SU-DHL-6 (cell line): ENCODE measurements at regions not wholly inside any gene's neighbourhood (a gene's known extent, or its start where the extent isn't known, plus 50 kb on each side); places are given as distances from the start of the nearest gene placed in this dataset.

Experiments
- EZH2phosphoT487 ChIP-seq: fragments of 200-600 bp; sonication (generic), shearing (Covaris generic); conservative IDR thresholded peaks from 2 replicates; pipeline ENCODE4 v1.6.1; 2018; ENCODE audit warnings: mild to moderate bottlenecking, antibody characterized with exemption, low read length, moderate library complexity, mixed read lengths
- TF ChIP-seq, protein P1 (sequence below): fragments of 200-600 bp; sonication (generic); IDR thresholded peaks from one replicate; pipeline ENCODE4 v1.5.1; 2017; ENCODE audit warnings: antibody characterized with exemption, mild to moderate bottlenecking, low read length, moderate library complexity; ENCODE audit not compliant: insufficient read depth, poor library complexity, severe bottlenecking

DNA sequence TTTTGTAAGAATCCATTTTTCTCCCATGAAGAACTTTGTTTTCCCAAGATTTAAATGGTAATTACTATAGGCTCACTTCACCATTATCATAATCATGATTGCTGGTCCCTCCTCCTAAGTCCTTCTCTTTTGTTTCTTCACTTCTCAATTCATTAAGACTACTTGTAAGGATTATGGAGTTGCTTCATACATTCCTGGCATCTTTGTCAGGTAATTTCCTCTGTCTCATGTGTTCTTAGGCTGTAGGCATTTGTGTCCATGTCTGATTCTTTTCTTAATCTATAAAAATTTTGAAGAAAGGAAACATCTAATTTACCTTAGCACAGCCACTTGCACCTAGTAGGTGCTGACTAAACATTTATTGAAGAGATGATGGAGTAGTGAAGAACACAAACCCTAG is 79.9 kb upstream of the SATB1 start:
- TF ChIP-seq, protein P1, sequence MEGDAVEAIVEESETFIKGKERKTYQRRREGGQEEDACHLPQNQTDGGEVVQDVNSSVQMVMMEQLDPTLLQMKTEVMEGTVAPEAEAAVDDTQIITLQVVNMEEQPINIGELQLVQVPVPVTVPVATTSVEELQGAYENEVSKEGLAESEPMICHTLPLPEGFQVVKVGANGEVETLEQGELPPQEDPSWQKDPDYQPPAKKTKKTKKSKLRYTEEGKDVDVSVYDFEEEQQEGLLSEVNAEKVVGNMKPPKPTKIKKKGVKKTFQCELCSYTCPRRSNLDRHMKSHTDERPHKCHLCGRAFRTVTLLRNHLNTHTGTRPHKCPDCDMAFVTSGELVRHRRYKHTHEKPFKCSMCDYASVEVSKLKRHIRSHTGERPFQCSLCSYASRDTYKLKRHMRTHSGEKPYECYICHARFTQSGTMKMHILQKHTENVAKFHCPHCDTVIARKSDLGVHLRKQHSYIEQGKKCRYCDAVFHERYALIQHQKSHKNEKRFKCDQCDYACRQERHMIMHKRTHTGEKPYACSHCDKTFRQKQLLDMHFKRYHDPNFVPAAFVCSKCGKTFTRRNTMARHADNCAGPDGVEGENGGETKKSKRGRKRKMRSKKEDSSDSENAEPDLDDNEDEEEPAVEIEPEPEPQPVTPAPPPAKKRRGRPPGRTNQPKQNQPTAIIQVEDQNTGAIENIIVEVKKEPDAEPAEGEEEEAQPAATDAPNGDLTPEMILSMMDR = no peak
- no peak for TF ChIP-seq EZH2phosphoT487
